ENCODE measurements at regions not wholly inside any gene's neighbourhood (a gene's known extent, or its start where the extent isn't known, plus 50 kb on each side); places are given as distances from the start of the nearest gene placed in this dataset.

- in situ Hi-C loops (cut with MboI): no loop called here
- TF ChIP-seq E2F1 (CRISPR knock-in tag; IDR thresholded peaks at IDR 0.05) (no peak), NUFIP1 (IDR thresholded peaks at IDR 0.05; ENCODE audit: partially characterized antibody) (no peak), ILF3 (IDR thresholded peaks at IDR 0.05; ENCODE audit: borderline replicate concordance) (no peak), TAF9B (IDR thresholded peaks at IDR 0.05; ENCODE audit: partially characterized antibody) (no peak), ZNF830 (CRISPR knock-in tag; IDR thresholded peaks at IDR 0.05) (no peak), ZNF707 (CRISPR knock-in tag; conservative IDR thresholded peaks at IDR 0.05) (no peak), NRF1 (conservative IDR thresholded peaks at IDR 0.05 in 1 of 2, IDR thresholded peaks at IDR 0.05 in 1 of 2) (no peak), HINFP (tag; conservative IDR thresholded peaks at IDR 0.05; ENCODE audit: low read depth) (no peak), SFPQ (IDR thresholded peaks at IDR 0.05; ENCODE audit: low read depth, low read length) (no peak), PHB (CRISPR knock-in tag; IDR thresholded peaks at IDR 0.05) (no peak), RBM34 (IDR thresholded peaks at IDR 0.05; ENCODE audit: borderline replicate concordance, insufficient read depth, low read length) (no peak), GTF3C2 (IDR thresholded peaks at IDR 0.05; ENCODE audit: borderline replicate concordance, extremely low read depth, insufficient read length) (no peak), MAX (CRISPR knock-in tag; IDR thresholded peaks at IDR 0.05) (no peak)
These were observed 149.8 kb downstream of the COPS8 start for GRCh38 chr2:237235383-237236095.

More at GRCh38 chr2:237235383-237236095, 149.8 kb downstream of the COPS8 start:
- ATAC-seq (no peak), FAIRE-seq (no peak), DNase-seq (ENCODE audit: extremely low read depth in 1 of 4, low spot score in 3 of 4) (no peak)
- intact Hi-C loops (cut with micrococcal nuclease): no loop called here
- Histone ChIP-seq H2AFZ (ENCODE audit: low read depth, low read length) (no peak overlapping the region), H3K4me1 (replicated peaks in 1 of 2; ENCODE audit: control insufficient read depth in 2 of 2, insufficient read depth in 2 of 2, low read length in 2 of 2) (no peaks in the 10 kb centered on the region), H3K9me3 (replicated peaks; ENCODE audit: control insufficient read depth, insufficient read depth, low read depth, low read length) (no peaks in the 10 kb centered on the region), H4K20me1 (replicated peaks; ENCODE audit: control insufficient read depth, insufficient read depth, low read length) (no peaks in the 10 kb centered on the region), H3K4me3 (no peak overlapping the region), H3K27ac (ENCODE audit: extremely low read depth, low read depth, low read length) (no peak overlapping the region), H3K4me2 (ENCODE audit: insufficient read depth, low read length) (no peak overlapping the region), H3K9ac (ENCODE audit: insufficient read depth in 1 of 2, low read depth in 2 of 2, low read length in 2 of 2) (no peak overlapping the region), H3K79me2 (ENCODE audit: control insufficient read depth, insufficient read depth, low read length) (no peaks in the 10 kb centered on the region), H3K9me1 (ENCODE audit: control insufficient read depth, insufficient read depth, low read length) (no peaks in the 10 kb centered on the region), H3K36me3 (ENCODE audit: control insufficient read depth, insufficient read depth, low read length) (no peaks in the 10 kb centered on the region), H3K27me3 (ENCODE audit: control insufficient read depth in 2 of 2, insufficient read depth in 2 of 2, low read length in 2 of 2) (no peaks in the 10 kb centered on the region)
- ChIA-PET POLR2A (no interaction called here), CTCF (ENCODE audit: low intra/inter-chr PET ratio) (no interaction called here)
- WGBS (ENCODE audit: insufficient coverage, low coverage, missing lambda C conversion rate): 1% methylated on average over 6 of the region's 6 CpGs
- no TSS peak for BruUV-seq (replicated peaks)
